Cardiac fibroblast (primary cell): ENCODE measurements at regions not wholly inside any gene's neighbourhood (a gene's known extent, or its start where the extent isn't known, plus 50 kb on each side); places are given as distances from the start of the nearest gene placed in this dataset.
"Not testable (repeated sequence)": the region's sequence is repeated elsewhere in the genome, so short reads cannot be mapped to it uniquely, and the experiment has no call there.

Experiments used
- DNase-seq, 2 donors: peaks; one replicate each; pipeline versions ENCODE4 v3.0.0 to v3.0.0-alpha.2; 2010; ENCODE audit warnings: low read depth in 2 of 2
- H3K4me3 ChIP-seq, 2 donors: replicated peaks in 1 of 2; 1 replicate in 1 of 2; 2 replicates in 1 of 2; pipeline ENCODE4 v1.5.1; 2011; ENCODE audit warnings: low read depth in 2 of 2, low read length in 2 of 2, mild to moderate bottlenecking in 2 of 2, moderate library complexity in 1 of 2
- TF ChIP-seq, protein P1 (sequence below): IDR thresholded peaks from one replicate; pipeline ENCODE4 v1.5.1; 2011; ENCODE audit warnings: low read depth, mild to moderate bottlenecking, low read length, inconsistent platforms

GRCh38 chr3:107465064-107465631, 57.6 kb upstream of the BBX start:
- TF ChIP-seq, protein P1, sequence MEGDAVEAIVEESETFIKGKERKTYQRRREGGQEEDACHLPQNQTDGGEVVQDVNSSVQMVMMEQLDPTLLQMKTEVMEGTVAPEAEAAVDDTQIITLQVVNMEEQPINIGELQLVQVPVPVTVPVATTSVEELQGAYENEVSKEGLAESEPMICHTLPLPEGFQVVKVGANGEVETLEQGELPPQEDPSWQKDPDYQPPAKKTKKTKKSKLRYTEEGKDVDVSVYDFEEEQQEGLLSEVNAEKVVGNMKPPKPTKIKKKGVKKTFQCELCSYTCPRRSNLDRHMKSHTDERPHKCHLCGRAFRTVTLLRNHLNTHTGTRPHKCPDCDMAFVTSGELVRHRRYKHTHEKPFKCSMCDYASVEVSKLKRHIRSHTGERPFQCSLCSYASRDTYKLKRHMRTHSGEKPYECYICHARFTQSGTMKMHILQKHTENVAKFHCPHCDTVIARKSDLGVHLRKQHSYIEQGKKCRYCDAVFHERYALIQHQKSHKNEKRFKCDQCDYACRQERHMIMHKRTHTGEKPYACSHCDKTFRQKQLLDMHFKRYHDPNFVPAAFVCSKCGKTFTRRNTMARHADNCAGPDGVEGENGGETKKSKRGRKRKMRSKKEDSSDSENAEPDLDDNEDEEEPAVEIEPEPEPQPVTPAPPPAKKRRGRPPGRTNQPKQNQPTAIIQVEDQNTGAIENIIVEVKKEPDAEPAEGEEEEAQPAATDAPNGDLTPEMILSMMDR, result no peak
- H3K4me3 ChIP-seq, result no peak overlapping the region
- DNase-seq, result no peak

GRCh38 chr3:107468782-107469181, 54.0 kb upstream of the BBX start:
- no peak overlapping the region for H3K4me3 ChIP-seq
- TF ChIP-seq, protein P1, result no peak
- no peak for DNase-seq

DNA sequence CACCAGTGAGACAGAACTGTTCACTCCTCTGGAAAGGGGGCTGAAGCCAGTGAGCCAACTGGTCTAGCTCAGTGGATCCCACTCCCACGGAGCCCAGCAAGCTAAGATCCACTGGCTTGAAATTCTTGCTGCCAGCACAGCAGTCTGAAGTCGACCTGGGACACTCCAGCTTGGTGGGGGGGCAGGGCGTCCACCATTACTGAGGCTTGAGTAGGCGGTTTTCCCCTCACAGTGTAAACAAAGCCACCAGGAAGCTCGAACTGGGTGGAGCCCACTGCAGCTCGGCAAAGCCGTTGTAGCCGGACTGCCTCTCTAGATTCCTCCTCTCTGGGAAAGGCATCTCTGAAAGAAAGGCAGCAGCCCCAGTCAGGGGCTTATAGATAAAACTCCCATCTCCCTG, 52.3 kb upstream of the BBX start:
- H3K4me3 ChIP-seq, result not testable (repeated sequence)
- DNase-seq, result peak in 1 of 2 donors; percentile 17
